Lower lobe of right lung (tissue), 2 donors: ENCODE measurements at regions not wholly inside any gene's neighbourhood (a gene's known extent, or its start where the extent isn't known, plus 50 kb on each side); places are given as distances from the start of the nearest gene placed in this dataset.

Experiments used
- ATAC-seq, 2 donors: fragments of 200-7000 bp; cut with Tn5 transposase; one replicate each; pipeline ENCODE4 v1.9.1; 2020 to 2022; ENCODE audit warnings: mild to moderate bottlenecking in 2 of 2, moderate library complexity in 2 of 2
- DNase-seq: peaks from one replicate; pipeline ENCODE4 v3.0.0-alpha.2; 2020
- H3K27ac ChIP-seq: fragments of 200-600 bp; one replicate; pipeline ENCODE4 v1.8.0; 2022
- H3K27me3 ChIP-seq: fragments of 200-600 bp; one replicate; pipeline ENCODE4 v1.8.0; 2022; ENCODE audit warnings: low read depth
- H3K36me3 ChIP-seq: fragments of 200-600 bp; one replicate; pipeline ENCODE4 v1.8.0; 2022; ENCODE audit warnings: mild to moderate bottlenecking
- H3K4me1 ChIP-seq: fragments of 200-600 bp; one replicate; pipeline ENCODE4 v1.8.0; 2022
- H3K4me3 ChIP-seq: fragments of 200-600 bp; one replicate; pipeline ENCODE4 v1.8.0; 2022; ENCODE audit warnings: mild to moderate bottlenecking
- H3K9me3 ChIP-seq: fragments of 200-600 bp; one replicate; pipeline ENCODE4 v1.8.0; 2022
- intact Hi-C: fragments of 100-400 bp; cut with DNase I; formaldehyde crosslinking; loops from one replicate; pipeline ENCODE4 v1.11.0; 2022
- TF ChIP-seq, protein P1 (sequence below): fragments of 200-600 bp; IDR thresholded peaks from one replicate; pipeline ENCODE4 v1.8.0; 2022; ENCODE audit warnings: antibody characterized with exemption, mild to moderate bottlenecking
- donor health status: DM: no; HTN: yes; CAD: no; lungs with severe emphysema.

DNA sequence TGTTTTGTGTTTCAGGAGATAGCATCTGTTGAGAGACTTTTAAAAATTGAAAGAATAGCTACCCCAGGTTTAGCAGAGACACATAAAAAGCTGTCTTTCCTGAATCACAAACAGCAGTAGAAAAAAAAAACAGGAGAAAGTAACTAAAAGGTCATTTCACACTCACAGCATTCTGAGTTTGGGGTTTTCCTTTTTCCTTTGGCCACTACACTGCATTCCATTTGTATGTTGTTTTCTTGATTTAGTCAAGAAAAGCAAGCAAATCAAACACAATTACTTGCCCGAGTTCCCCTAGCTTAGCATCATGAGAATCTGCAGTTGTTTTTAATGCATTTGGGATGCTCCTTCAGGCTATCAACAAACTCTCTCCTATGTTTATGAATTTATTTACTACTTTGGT is 161.0 kb downstream of the KCTD12 start:
- no peaks in the 10 kb centered on the region for H3K9me3 ChIP-seq
- no peak for ATAC-seq
- H3K4me3 ChIP-seq: no peak overlapping the region
- H3K27ac ChIP-seq: no peak overlapping the region
- H3K4me1 ChIP-seq: peaks cover 26% of the 10 kb centered on the region
- no peaks in the 10 kb centered on the region for H3K27me3 ChIP-seq
- intact Hi-C loops: no loop called here
- no peak for DNase-seq
- TF ChIP-seq, protein P1, sequence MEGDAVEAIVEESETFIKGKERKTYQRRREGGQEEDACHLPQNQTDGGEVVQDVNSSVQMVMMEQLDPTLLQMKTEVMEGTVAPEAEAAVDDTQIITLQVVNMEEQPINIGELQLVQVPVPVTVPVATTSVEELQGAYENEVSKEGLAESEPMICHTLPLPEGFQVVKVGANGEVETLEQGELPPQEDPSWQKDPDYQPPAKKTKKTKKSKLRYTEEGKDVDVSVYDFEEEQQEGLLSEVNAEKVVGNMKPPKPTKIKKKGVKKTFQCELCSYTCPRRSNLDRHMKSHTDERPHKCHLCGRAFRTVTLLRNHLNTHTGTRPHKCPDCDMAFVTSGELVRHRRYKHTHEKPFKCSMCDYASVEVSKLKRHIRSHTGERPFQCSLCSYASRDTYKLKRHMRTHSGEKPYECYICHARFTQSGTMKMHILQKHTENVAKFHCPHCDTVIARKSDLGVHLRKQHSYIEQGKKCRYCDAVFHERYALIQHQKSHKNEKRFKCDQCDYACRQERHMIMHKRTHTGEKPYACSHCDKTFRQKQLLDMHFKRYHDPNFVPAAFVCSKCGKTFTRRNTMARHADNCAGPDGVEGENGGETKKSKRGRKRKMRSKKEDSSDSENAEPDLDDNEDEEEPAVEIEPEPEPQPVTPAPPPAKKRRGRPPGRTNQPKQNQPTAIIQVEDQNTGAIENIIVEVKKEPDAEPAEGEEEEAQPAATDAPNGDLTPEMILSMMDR: no peak
- no peaks in the 10 kb centered on the region for H3K36me3 ChIP-seq

DNA sequence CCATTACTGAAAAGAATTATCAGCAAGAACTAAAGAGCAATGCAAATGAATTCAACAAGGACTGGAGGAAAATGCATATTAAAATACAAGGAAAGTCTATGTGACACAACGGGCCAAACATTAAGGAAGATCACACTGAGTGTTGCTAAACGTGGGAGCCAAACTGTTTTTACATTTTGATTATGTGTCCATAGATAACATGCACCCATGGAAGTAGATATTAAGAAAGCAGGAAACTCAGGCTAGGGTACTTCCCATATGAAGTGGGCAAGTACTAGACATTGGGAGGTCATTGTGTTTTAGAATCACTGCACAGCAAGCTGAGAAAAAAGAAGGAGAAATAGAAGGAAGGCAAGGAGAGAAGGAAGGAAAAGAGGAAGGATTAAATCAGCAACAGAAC is 161.8 kb downstream of the KCTD12 start:
- DNase-seq (no peak), ATAC-seq (no peak)
- Histone ChIP-seq H3K27me3 (no peaks in the 10 kb centered on the region), H3K27ac (no peak overlapping the region), H3K4me1 (peaks cover 19% of the 10 kb centered on the region), H3K4me3 (no peak overlapping the region), H3K9me3 (no peaks in the 10 kb centered on the region), H3K36me3 (no peaks in the 10 kb centered on the region)
- intact Hi-C loops: no loop called here
- TF ChIP-seq, protein P1: no peak

DNA sequence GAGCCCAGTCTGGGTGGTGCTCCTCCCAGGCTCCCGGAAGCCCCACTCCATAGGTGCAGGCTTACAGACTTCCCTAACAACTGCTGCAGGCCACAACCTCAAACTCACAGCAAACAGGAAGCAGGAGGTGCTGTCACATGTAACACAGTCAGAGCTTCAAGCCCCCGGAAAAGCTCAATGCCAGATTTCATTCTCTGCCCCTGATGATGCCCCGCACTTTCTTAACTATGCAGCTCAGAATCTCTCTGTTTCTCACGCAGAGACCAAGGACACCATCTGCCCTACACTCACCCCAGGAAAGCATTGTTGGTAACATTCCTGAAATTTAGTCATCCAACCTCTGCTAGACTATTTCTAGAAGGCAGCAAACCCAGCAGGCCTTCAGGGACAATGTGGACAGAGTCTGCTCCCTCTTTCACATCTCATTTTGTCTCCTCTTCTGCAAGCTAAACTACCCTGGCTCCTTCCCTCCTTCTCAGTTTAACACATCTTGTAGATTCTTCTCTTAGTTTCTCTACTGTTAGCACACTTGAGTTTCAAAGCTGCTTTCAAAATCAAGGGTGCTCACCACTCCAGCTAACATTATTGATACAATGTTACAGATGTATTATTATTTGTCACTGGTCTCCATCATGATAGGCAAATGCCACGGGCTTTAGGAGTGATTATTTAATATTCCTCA is 162.5 kb downstream of the KCTD12 start:
- Histone ChIP-seq H3K27ac (peak overlapping the region; percentile 2), H3K9me3 (no peaks in the 10 kb centered on the region), H3K36me3 (no peaks in the 10 kb centered on the region), H3K4me3 (no peak overlapping the region), H3K27me3 (no peaks in the 10 kb centered on the region), H3K4me1 (peaks cover 15% of the 10 kb centered on the region)
- intact Hi-C loops: no loop called here
- peak; percentile 55 for DNase-seq
- TF ChIP-seq, protein P1: no peak
- ATAC-seq: peak; percentile 66 to 79

GRCh38 chr13:76722782-76723181 is 163.4 kb downstream of the KCTD12 start:
- DNase-seq (no peak), ATAC-seq (no peak)
- H3K27ac ChIP-seq: no peak overlapping the region
- no peaks in the 10 kb centered on the region for H3K27me3 ChIP-seq
- intact Hi-C loops: no loop called here
- TF ChIP-seq, protein P1: no peak
- H3K4me1 ChIP-seq: peaks cover 15% of the 10 kb centered on the region
- H3K9me3 ChIP-seq: no peaks in the 10 kb centered on the region
- H3K36me3 ChIP-seq: no peaks in the 10 kb centered on the region
- H3K4me3 ChIP-seq: no peak overlapping the region

GRCh38 chr13:76720821-76721220 is 165.4 kb downstream of the KCTD12 start:
- TF ChIP-seq, protein P1: no peak
- no peaks in the 10 kb centered on the region for H3K36me3 ChIP-seq
- no peak for DNase-seq
- no peak for ATAC-seq
- intact Hi-C loops: no loop called here
- no peak overlapping the region for H3K27ac ChIP-seq
- H3K9me3 ChIP-seq: no peaks in the 10 kb centered on the region
- no peak overlapping the region for H3K4me3 ChIP-seq
- H3K4me1 ChIP-seq: peaks cover 15% of the 10 kb centered on the region
- no peaks in the 10 kb centered on the region for H3K27me3 ChIP-seq
